T-helper 22 cell (primary cell): ENCODE measurements at regions not wholly inside any gene's neighbourhood (a gene's known extent, or its start where the extent isn't known, plus 50 kb on each side); places are given as distances from the start of the nearest gene placed in this dataset.

Experiments used
- DNase-seq: peaks from one replicate; pipeline ENCODE4 v3.0.0-alpha.2; 2020; ENCODE audit warnings: low read depth

DNA sequence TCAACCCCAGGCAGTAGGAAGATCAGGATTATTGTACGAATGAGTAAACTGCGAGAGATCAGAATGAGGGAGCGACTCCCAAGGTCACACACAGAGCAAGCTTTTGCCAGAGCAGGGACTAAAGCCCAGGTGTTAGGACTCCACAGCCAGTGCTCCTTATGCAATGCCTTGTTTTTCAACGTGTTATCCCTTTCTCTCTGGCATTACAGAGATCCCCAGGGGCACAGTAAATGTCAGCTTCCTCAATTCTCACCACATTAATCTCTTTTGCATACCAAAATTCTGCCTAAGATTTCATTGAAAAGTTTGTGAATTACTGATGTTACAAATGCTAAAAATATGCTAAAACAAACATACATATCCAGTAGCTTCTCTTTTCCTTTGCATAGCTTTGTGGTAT lies 68.1 kb upstream of the CES5A start:
- no peak for DNase-seq

DNA sequence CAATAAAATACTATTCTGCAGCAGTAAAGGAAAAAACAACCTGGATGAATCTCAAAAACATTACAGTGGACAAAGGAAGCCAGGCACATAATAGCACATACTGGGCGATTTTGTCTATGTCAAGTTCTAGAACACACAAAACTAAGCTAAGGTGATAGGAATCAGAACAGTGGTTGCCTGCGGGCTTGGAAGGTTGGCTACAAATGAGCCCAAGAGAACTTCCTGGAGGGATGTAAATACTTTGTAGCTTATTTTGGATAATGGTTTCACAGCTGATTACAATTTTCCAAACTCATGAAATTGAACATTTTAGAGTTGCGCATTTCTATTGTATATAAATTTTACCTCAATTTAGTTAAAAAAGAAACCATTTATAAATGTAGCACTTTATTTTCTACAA lies 67.6 kb upstream of the CES5A start:
- no peak for DNase-seq

DNA sequence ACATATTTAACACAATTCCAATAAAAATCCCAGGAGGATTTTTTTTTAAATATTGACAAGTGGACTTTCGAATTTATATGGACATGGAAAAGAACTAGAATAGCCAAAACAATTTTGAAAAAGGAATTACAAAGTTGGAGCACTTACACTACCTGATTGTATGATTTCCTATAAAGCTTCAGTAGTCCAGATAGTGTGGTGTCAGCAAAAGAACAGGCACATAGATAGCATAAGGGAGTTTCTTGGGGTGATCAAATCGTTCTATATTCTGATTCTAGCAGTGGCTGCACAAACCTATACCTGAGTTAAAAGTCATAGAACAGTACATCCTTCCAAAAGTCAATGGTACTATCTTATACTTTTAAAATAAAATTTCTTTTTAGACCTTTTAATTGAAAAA lies 66.4 kb upstream of the CES5A start:
- DNase-seq = no peak

DNA sequence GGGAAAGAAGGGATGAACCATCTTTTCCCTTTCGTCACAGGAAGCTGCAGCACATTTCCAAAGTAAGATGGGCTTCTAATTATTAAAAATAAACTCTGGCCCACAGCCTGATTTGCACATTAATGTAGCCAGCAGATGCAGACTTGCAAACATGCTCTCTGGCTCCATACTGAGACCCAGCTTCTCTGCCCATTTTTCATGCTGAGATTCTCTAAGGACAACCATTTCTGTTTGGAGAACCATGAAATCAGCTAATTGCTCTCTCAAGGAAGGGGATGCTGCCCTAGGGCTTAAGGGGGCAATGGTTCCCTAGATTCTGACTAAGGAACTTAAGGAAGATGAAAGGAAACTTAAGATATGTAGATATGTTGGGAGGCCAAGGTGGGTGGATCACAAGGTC lies 63.0 kb upstream of the CES5A start:
- DNase-seq = no peak

DNA sequence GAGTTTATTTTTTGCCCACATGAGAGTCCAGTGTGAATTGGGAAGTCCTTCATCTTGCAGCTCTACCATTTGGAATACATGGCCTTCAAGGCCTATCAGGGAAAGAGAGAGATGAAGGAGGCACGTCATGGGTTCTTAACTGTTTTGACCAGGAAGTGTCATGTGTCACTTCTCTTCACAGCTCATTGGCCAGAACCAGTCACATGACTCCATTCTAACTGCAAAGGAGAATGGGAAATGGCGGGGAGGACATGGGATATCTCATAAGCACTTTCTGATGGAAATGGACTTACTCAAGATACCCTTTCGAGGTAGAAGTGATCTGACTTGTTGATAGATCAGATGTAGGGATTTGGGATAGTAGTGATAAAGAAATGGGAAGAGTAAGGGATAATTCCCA lies 57.9 kb upstream of the CES5A start:
- DNase-seq = no peak

DNA sequence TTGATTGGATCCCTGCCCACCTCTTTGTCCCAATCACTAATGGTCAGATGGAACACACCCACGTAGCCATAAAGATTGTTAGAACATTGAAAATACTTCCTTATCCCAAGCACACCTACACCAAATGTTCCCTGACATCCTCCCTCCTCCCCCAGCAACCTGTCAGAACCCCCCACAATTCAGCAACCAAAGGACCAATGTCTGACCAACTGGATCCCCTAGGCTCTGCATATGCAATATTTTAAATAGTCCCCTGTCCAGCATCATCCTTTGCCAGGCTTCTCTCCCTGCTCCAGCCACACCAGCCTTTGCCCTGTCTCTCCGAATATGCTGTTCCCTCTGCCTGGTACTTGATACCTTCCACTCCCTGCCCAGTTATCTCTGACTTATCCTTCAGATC lies 54.9 kb upstream of the CES5A start:
- no peak for DNase-seq

DNA sequence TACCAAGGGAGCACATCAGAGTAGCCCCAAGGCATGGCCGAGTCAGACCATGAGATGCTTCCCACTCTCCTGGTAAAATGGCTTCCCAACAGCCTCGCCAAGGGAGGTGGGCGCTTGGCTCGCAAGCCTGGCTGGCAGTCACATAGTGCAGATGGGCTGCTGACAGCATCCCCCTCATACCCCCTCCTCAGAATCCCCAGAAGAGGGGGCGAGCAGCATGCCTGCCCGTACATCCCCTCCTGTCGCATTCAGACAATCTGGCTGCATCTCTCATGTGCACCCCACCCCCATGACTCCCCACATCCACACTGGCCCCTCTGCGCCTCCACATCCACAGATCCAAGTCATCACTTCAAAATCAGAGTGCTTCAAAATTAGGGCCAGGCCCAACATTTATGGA lies 54.0 kb upstream of the CES5A start:
- no peak for DNase-seq

DNA sequence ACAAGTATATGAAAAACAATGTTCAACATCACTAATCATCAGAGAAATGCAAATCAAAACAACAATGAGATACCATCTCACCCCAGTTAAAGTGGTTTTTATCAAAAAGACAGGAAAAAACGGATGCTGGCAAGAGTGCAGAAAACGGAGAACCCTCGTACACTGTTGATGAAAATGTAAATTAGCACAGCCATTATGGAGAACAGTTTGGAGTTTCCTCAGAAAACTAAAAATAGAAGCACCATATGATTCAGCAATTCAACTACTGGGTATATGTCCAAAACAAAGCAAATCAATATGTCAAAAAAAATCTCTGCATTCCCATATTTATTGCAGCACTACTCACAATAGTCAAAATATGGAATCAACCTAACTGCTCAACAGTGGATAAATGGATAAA lies 50.1 kb upstream of the CES5A start:
- no peak for DNase-seq
